ENCODE measurements at regions not wholly inside any gene's neighbourhood (a gene's known extent, or its start where the extent isn't known, plus 50 kb on each side); places are given as distances from the start of the nearest gene placed in this dataset.
"Not testable (repeated sequence)": the region's sequence is repeated elsewhere in the genome, so short reads cannot be mapped to it uniquely, and the experiment has no call there.

DNA sequence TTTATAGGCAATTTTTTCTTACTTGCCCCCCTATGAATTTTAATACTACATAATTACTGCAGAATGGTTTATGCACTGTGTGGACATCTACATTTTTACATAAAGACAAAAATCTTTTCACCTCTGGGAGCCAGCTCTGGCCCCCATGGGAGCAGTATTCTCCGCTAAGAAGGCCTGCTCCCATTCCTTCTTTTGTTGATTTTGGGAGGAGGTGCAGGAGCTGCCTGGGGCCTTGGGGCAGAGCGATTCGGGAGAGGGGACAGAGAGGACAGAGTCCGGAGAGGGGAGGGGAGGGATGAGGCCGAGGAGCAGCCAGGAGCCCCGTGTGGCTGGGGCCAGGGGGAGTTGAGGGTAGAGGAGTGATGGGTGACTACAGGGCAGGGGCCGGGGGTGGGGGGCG, 452.0 kb downstream of the PREX1 start:
- H4K91ac ChIP-seq (ENCODE audit: low read length), result no peak overlapping the region
- H2AFZ ChIP-seq (ENCODE audit: low read depth, low read length), result no peak overlapping the region
- H3K9me3 ChIP-seq (ENCODE audit: control insufficient read depth, low read length), result no peaks in the 10 kb centered on the region
- peaks cover 0 to 61% of the 10 kb centered on the region in 2 experiments for H3K27me3 ChIP-seq (ENCODE audit: control insufficient read depth in 1 of 2, insufficient read depth in 1 of 2, low read length in 2 of 2)
- H3K9ac ChIP-seq (ENCODE audit: low read length), result no peak overlapping the region
- no peak overlapping the region for H2BK12ac ChIP-seq (ENCODE audit: low read length in 2 of 2)
- no peak overlapping the region for H4K8ac ChIP-seq (ENCODE audit: low read length)
- H3K14ac ChIP-seq (ENCODE audit: low read length in 2 of 2), result no peak overlapping the region
- 80% methylated on average over 8 of the region's 8 CpGs for WGBS
- no peak overlapping the region for H2BK5ac ChIP-seq (ENCODE audit: low read depth, low read length, poor library complexity, severe bottlenecking)
- no peak for DNase-seq
- no peak overlapping the region for H3K23ac ChIP-seq (ENCODE audit: low read length in 2 of 2)
- H3K4me2 ChIP-seq (ENCODE audit: low read length, poor library complexity, severe bottlenecking), result no peak overlapping the region
- no peak overlapping the region for H3K4ac ChIP-seq (ENCODE audit: low read depth in 1 of 2, low read length in 2 of 2)
- H2AK5ac ChIP-seq (ENCODE audit: low read length, severe bottlenecking), result no peak overlapping the region
- H3K4me3 ChIP-seq (ENCODE audit: insufficient read depth in 1 of 2, low read depth in 1 of 2, low read length in 2 of 2), result no peak overlapping the region
- no peak overlapping the region for H2BK120ac ChIP-seq (ENCODE audit: low read depth, low read length)
- H3K18ac ChIP-seq (ENCODE audit: low read depth in 1 of 2, low read length in 2 of 2), result no peak overlapping the region
- no peak overlapping the region for H2BK15ac ChIP-seq (ENCODE audit: low read depth, poor library complexity, severe bottlenecking)
- no peak overlapping the region for H3K27ac ChIP-seq (ENCODE audit: low read length, poor library complexity, severe bottlenecking)
- no peaks in the 10 kb centered on the region for H3K36me3 ChIP-seq (ENCODE audit: control insufficient read depth in 1 of 2, insufficient read depth in 2 of 2, low read depth in 1 of 2, low read length in 2 of 2)
- no peaks in the 10 kb centered on the region for H3K79me1 ChIP-seq (replicated peaks; ENCODE audit: low read length, poor library complexity, severe bottlenecking)
- peaks cover 23% of the 10 kb centered on the region for H3K4me1 ChIP-seq (ENCODE audit: control insufficient read depth, insufficient read depth, low read depth, low read length)

DNA sequence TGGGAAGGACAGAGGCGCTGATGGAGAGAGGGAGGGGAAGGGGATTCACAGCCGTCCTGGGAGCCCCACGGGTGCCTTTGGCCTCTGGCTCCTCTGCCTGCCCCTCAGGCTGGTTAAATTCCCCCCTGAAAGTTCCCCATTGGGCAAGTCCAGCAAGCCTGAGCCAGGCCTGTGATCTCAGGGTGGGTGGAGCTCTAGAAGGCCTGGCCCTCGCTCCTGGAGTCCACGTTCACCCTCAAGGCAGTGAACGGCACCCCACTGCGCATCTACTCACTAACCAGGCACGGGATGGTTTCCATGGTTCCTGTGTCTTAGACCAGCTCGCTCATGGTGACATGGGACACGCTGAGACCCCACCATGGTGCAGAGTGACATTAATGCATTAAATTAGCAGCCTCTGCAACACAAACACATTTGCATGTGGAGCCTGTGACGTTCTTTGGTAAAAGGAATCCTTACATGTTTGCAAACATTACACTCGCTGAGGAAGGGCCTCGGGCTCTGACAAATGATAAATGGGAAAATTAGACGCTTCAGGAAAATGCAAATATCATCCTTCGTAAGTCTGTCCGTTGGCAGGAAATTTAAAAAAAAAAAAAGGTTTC, 452.7 kb downstream of the PREX1 start:
- 77% methylated on average over 16 of the region's 16 CpGs for WGBS
- H4K8ac ChIP-seq (ENCODE audit: low read length), result no peak overlapping the region
- no peak overlapping the region for H3K4me3 ChIP-seq (ENCODE audit: insufficient read depth in 1 of 2, low read depth in 1 of 2, low read length in 2 of 2)
- no peak overlapping the region for H3K4me2 ChIP-seq (ENCODE audit: low read length, poor library complexity, severe bottlenecking)
- no peak overlapping the region for H2AFZ ChIP-seq (ENCODE audit: low read depth, low read length)
- no peak overlapping the region for H3K23ac ChIP-seq (ENCODE audit: low read length in 2 of 2)
- no peak overlapping the region for H3K9ac ChIP-seq (ENCODE audit: low read length)
- H3K9me3 ChIP-seq (ENCODE audit: control insufficient read depth, low read length), result no peaks in the 10 kb centered on the region
- H3K14ac ChIP-seq (ENCODE audit: low read length in 2 of 2), result no peak overlapping the region
- no peaks in the 10 kb centered on the region for H3K36me3 ChIP-seq (ENCODE audit: control insufficient read depth in 1 of 2, insufficient read depth in 2 of 2, low read depth in 1 of 2, low read length in 2 of 2)
- H3K27me3 ChIP-seq (ENCODE audit: control insufficient read depth in 1 of 2, insufficient read depth in 1 of 2, low read length in 2 of 2), result peaks cover 6 to 68% of the 10 kb centered on the region in 2 experiments
- no peak overlapping the region for H3K18ac ChIP-seq (ENCODE audit: low read depth in 1 of 2, low read length in 2 of 2)
- H4K91ac ChIP-seq (ENCODE audit: low read length), result no peak overlapping the region
- no peak overlapping the region for H2BK12ac ChIP-seq (ENCODE audit: low read length in 2 of 2)
- H3K27ac ChIP-seq (ENCODE audit: low read length, poor library complexity, severe bottlenecking), result no peak overlapping the region
- no peak overlapping the region for H2BK15ac ChIP-seq (ENCODE audit: low read depth, poor library complexity, severe bottlenecking)
- no peak for DNase-seq
- H2AK5ac ChIP-seq (ENCODE audit: low read length, severe bottlenecking), result peak overlapping the region; percentile 76
- no peak overlapping the region for H2BK5ac ChIP-seq (ENCODE audit: low read depth, low read length, poor library complexity, severe bottlenecking)
- no peak overlapping the region for H3K4ac ChIP-seq (ENCODE audit: low read depth in 1 of 2, low read length in 2 of 2)
- H3K4me1 ChIP-seq (ENCODE audit: control insufficient read depth, insufficient read depth, low read depth, low read length), result peaks cover 21% of the 10 kb centered on the region
- no peak overlapping the region for H2BK120ac ChIP-seq (ENCODE audit: low read depth, low read length)
- H3K79me1 ChIP-seq (replicated peaks; ENCODE audit: low read length, poor library complexity, severe bottlenecking), result no peaks in the 10 kb centered on the region

DNA sequence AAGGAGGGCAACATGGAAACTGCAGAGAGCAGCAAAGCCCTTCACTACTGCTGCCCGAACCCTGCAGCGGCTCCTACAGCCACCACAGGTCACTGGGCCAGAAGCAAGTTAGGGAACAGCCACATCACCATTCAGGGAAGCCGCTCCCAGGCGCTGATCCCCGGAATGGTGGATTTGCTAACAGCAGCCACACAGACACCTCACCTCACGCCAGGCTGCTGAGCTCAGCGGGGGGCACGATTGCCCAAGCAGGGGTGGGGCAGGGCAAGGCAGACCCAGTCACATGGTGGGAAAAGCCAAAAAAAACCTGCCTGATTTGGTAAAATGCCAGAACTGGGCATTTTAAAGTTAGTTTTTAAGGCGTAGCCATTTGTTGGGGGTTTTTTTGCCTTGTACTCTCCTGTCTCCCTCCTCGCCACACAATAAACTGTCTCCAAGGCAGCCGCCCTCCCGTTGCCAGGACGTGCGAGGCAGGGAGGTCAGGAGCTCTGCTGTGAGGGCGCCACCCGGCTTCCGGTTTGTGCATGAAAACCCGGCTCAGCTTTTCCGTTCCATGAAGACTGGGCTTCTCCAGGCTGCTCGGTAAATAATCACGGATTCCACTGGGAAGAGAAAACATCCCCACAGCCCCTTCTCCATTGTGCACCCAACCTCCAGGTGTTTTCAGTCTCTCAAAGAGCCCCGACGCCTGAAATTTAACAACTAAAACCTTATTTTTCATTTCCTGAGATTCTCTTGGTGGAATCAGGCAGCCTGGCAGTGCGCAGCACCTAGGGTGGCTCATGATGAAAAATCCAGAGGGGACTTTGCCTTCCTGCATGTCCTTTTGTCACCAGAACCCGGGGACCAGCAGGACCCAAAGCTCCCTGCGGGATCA, 453.5 kb downstream of the PREX1 start:
- DNase-seq, result peak; percentile 26
- not testable (repeated sequence) for H3K14ac ChIP-seq (ENCODE audit: low read length in 2 of 2); H3K4me3 ChIP-seq (ENCODE audit: insufficient read depth in 1 of 2, low read depth in 1 of 2, low read length in 2 of 2); H2BK15ac ChIP-seq (ENCODE audit: low read depth, poor library complexity, severe bottlenecking); H3K79me1 ChIP-seq (replicated peaks; ENCODE audit: low read length, poor library complexity, severe bottlenecking); H2BK120ac ChIP-seq (ENCODE audit: low read depth, low read length); H3K9ac ChIP-seq (ENCODE audit: low read length); H2BK12ac ChIP-seq (ENCODE audit: low read length in 2 of 2); H2AFZ ChIP-seq (ENCODE audit: low read depth, low read length); H3K9me3 ChIP-seq (ENCODE audit: control insufficient read depth, low read length); H3K4ac ChIP-seq (ENCODE audit: low read depth in 1 of 2, low read length in 2 of 2); H3K23ac ChIP-seq (ENCODE audit: low read length in 2 of 2); H4K8ac ChIP-seq (ENCODE audit: low read length); H3K18ac ChIP-seq (ENCODE audit: low read depth in 1 of 2, low read length in 2 of 2); H3K36me3 ChIP-seq (ENCODE audit: control insufficient read depth in 1 of 2, insufficient read depth in 2 of 2, low read depth in 1 of 2, low read length in 2 of 2); H4K91ac ChIP-seq (ENCODE audit: low read length)
- Histone ChIP-seq H2AK5ac (ENCODE audit: low read length, severe bottlenecking) (peak overlapping the region; percentile 76), H2BK5ac (ENCODE audit: low read depth, low read length, poor library complexity, severe bottlenecking) (peak overlapping the region; percentile 24), H3K27me3 (ENCODE audit: control insufficient read depth in 1 of 2, insufficient read depth in 1 of 2, low read length in 2 of 2) (peaks cover 6 to 74% of the 10 kb centered on the region in 2 experiments), H3K27ac (ENCODE audit: low read length, poor library complexity, severe bottlenecking) (peak overlapping the region; percentile 55), H3K4me1 (ENCODE audit: control insufficient read depth, insufficient read depth, low read depth, low read length) (peaks cover 20% of the 10 kb centered on the region), H3K4me2 (ENCODE audit: low read length, poor library complexity, severe bottlenecking) (peak overlapping the region; percentile 48)
- 53% methylated on average over 22 of the region's 26 CpGs for WGBS

DNA sequence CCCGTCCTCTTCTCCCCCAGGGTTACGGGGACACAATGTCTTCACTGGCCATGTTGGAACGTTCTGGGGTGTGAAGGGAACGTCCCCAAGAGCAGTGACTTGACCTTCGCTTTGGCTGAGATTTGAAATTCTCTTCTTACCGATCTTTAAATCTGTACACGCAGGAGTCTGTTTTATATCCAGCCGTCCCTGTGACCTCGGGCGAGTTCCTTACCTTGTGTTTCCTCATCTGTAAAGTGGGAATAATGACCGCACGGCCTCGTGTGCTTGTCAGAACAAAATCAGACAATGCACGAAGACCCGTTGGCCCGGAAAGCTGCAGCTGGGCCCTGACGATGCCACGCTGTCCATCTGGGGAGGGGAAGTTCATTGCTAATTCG, 454.3 kb downstream of the PREX1 start:
- Histone ChIP-seq H3K9me3 (ENCODE audit: control insufficient read depth, low read length) (no peaks in the 10 kb centered on the region), H4K91ac (ENCODE audit: low read length) (no peak overlapping the region), H3K4me2 (ENCODE audit: low read length, poor library complexity, severe bottlenecking) (no peak overlapping the region), H2BK12ac (ENCODE audit: low read length in 2 of 2) (no peak overlapping the region), H3K27ac (ENCODE audit: low read length, poor library complexity, severe bottlenecking) (no peak overlapping the region), H3K9ac (ENCODE audit: low read length) (no peak overlapping the region), H2BK5ac (ENCODE audit: low read depth, low read length, poor library complexity, severe bottlenecking) (no peak overlapping the region), H2BK15ac (ENCODE audit: low read depth, poor library complexity, severe bottlenecking) (no peak overlapping the region), H3K4ac (ENCODE audit: low read depth in 1 of 2, low read length in 2 of 2) (no peak overlapping the region), H3K23ac (ENCODE audit: low read length in 2 of 2) (no peak overlapping the region), H3K4me3 (ENCODE audit: insufficient read depth in 1 of 2, low read depth in 1 of 2, low read length in 2 of 2) (no peak overlapping the region), H2BK120ac (ENCODE audit: low read depth, low read length) (no peak overlapping the region), H2AK5ac (ENCODE audit: low read length, severe bottlenecking) (peak overlapping the region; percentile 78), H3K14ac (ENCODE audit: low read length in 2 of 2) (no peak overlapping the region), H2AFZ (ENCODE audit: low read depth, low read length) (no peak overlapping the region), H3K18ac (ENCODE audit: low read depth in 1 of 2, low read length in 2 of 2) (no peak overlapping the region), H3K79me1 (replicated peaks; ENCODE audit: low read length, poor library complexity, severe bottlenecking) (no peaks in the 10 kb centered on the region), H3K4me1 (ENCODE audit: control insufficient read depth, insufficient read depth, low read depth, low read length) (peaks cover 20% of the 10 kb centered on the region), H3K27me3 (ENCODE audit: control insufficient read depth in 1 of 2, insufficient read depth in 1 of 2, low read length in 2 of 2) (peaks cover 6 to 74% of the 10 kb centered on the region in 2 experiments), H4K8ac (ENCODE audit: low read length) (no peak overlapping the region), H3K36me3 (ENCODE audit: control insufficient read depth in 1 of 2, insufficient read depth in 2 of 2, low read depth in 1 of 2, low read length in 2 of 2) (no peaks in the 10 kb centered on the region)
- WGBS, result 90% methylated on average over 19 of the region's 19 CpGs
- no peak for DNase-seq
